HG03520 (cell line): ENCODE measurements at regions not wholly inside any gene's neighbourhood (a gene's known extent, or its start where the extent isn't known, plus 50 kb on each side); places are given as distances from the start of the nearest gene placed in this dataset.
A peak's percentile ranks its signal among the peaks of the same experiment; 100 is the strongest.

Experiments
- ATAC-seq: cut with Tn5 transposase; IDR thresholded peaks from one replicate; pipeline ENCODE4 v1.9.1; 2021; ENCODE audit warnings: mild to moderate bottlenecking, moderate library complexity; ENCODE audit not compliant: unreplicated experiment

DNA sequence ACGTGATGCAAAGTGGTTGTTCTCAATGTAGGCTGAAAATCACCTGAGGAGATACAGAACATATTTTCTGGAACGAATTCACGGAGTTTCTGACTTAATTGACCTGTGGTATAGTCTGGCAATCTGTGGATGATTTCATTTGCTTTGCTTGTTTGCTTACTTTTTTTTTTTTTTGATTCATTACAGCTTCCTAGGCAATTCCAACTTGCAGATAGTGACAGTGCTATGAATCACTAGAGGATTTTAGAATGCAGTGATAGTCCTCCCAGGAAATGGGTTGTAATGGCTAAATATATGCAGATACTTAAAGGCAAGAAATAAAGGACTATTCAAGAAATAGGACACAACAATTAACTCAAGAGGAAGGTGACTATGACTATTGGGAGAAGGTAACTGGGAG, 1378.1 kb upstream of the PRMT6 start:
- no peak for ATAC-seq

DNA sequence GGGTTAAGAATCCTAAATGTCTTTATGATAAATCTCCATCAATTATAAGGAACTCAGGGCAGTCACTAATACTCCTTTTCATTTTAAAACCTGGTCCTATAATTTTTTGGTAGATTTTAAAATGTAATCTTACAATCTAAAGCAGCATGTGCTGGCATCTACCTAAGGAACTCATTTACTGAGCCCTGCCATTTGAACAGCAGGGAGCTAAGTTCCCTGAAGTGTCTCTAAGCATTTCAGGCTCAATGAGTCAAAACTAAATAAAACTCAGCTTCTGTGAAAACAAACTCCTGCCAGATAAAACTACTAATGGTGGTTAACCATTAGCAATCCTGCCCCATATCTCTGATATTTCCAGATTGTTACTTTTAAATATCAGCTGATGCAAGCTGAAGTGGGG, 1371.8 kb upstream of the PRMT6 start:
- ATAC-seq = no peak

DNA sequence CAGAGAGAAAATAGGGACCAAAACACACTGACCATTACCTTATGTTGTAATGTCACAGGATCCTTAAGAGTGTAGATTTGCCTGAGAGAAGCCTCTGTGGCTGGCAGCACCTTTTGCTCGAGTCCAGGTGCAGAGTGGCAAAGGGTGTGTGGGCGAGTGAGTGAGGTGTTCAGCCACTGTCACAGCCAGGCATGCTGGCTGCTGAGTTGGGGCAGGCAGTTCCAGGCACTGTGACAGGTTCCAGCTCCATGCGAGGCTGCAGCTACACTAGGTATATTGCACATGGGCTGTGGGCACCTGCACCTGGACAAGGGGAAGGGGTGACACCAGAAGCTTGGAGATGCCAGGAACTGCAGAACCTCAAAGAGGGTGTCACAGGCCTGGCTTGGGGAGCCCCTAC, 1370.4 kb upstream of the PRMT6 start:
- ATAC-seq = no peak

DNA sequence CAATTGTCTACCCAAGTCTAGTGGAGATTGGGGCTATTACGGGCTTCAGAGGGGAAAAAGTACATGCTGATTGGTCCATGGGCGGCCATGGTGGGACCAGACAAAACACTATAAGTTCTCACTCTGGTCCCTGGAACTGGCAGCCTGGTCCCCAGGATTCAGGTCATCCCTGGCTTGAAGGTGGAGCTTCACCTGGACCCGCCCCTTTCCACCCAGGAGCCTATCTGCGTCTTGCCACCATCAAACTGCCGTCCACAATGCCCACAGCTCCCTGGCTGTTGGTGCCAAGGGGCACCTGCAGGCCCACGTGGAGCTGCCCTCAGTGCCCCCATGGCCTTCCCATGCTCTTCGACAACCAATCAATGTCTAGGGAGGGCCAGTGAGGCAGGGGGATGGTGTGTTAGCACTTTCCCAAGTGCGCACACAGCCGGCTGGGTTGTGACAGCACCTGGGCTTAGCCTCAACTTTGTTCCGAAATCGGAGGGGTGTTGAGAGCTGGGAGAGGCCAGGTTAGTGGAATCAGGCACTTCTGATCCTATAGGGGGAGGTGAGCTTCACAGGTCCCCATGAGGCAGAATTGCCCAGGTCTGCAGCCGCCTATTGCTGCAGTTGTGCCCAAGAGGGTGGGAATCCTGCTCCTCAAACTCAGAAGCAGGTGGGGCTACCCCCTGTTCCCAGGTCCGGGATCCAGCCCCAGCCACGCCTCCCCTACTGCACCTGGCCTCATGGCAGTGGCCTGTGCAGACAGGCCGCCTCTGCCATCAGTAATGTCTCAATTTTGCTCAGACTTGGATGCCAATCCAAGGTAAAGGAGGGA, 1369.4 kb upstream of the PRMT6 start:
- no peak for ATAC-seq

DNA sequence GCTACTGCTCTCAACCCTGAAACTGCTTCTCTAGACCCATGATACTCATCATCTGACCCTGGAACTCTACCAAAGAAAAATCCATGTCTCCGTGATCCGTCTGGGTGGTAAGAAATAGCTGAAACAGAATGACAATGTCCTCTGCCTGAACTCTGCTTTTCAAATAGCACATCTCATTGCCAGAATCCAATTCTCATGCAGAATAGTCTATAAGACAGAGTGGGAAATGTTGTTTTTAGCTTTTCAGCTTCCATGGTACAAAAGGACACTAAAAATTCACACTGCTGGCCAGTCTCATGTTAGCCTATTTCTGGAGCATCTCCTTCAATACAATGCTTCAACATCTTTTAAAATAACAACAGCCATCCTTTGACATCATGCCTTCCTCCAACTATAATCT, 1355.8 kb upstream of the PRMT6 start:
- ATAC-seq = no peak

DNA sequence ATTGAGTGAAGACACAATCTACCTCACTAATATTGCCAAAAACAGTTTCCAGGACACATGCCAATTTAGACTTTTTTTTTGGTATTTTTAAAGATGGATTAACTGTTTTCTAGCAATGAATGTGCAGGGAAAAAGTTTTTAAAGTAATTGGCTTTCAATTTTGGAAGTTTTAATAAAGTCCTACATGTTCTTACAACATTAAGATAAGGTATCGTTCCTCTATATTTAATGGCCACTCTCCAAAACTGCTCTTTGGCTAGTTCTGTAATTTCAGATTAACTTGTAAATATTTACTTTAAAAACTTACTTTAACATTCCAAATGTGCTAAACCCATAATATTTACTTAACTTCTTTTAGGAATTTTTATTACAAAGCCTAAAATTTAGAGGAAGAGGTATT, 1332.2 kb upstream of the PRMT6 start:
- ATAC-seq = no peak

DNA sequence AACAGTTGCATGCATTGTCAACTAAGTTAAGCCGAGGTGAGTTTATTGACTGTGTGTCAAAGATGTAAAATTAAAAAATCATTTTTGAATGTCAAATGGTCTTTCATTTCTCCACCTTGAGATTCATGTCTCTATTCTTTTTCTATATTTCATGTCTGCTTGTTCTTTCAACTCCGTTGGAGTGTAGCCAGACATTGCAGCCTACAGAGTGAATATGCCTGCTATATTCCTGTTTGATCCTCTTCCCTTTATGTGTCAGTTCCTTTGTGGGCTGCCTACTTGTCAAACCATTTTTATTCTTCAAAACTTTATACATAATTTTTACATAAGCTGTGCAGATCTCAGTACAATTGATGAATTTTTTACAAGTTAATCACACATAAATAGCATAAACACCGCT, 1325.8 kb upstream of the PRMT6 start:
- ATAC-seq = no peak

DNA sequence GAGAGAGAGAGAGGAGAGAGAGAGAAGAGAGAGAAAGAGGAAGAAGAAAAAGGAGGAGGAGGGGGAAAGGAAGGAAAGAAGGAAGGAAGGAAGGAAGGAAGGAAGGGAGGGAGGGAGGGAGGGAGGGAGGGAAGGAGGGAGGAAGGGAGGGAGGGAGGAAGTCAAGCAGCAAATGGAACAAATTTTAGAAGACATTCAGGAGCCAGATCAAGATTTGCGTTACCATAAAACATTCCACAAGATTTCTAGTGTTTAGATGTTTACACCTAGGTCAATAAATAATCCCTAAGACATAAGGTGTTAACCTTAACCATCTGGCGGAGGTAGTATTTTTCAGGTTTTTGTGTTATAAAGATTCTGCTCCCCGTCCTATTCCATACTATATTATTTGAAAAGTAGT, 1320.1 kb upstream of the PRMT6 start:
- no peak for ATAC-seq

DNA sequence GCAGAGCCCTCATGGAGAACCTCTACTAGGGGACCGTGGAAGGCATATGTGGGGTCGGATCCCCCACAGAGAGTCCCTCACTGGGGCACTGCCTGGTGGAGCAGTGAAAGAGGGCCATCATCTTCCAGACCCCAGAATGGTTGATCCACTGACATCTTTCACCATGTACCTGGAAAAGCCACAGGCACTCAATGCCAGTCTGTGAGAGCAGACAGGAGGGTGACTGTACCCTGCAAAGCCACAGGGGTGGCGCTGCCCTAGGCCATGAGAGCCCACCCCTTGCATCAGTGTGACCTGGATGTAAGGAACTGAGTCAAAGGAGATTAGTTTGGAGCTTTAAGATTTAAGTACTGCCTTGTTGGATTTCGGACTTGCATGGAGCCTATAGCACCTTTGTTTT, 1276.7 kb upstream of the PRMT6 start:
- no peak for ATAC-seq

DNA sequence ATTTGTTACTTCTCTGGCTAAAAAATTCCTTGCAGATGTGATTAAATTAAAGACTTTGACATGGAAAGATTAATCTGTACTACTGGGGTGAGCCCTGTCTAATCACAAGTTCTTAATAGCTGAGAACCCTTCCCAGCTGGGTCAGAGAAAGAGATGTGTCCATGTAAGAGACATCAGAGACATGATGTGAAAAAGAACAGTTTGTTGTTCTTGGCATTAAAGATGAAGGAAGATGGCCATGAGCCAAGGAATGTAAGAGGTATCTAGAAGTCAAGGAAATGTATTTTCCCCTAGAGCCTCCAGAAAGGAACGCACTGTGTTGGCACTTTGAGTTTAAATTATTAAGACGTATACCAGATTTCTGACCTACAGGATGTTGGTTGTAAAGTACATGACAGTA, 1271.5 kb upstream of the PRMT6 start:
- no peak for ATAC-seq

DNA sequence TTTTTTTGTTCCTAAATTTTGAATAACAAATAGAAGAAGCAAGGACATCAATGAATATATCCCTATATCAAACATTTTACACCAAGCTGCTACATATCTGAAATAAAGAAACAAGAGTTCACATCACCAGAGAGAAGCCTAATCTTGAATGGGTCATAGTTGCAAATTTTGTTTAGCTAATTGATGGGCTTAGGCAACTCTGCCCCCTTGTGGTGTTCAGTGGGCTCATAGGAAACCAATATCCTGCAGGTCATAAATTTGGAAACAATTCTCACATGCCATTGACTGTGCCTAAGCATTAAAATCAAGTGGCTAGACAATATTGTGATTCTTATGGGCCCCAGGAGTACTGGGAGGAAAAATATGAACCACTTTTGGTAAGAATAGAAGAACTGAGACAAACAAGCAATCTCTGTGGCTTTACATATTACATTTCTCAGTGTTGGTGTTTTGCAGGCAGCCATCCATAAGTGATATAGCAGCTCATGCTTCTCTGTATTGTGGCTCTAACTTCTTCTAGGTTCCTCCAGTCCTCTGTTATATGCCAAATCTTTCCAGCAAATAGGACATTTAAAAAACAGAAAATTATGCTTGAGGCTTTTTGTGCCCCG, 1262.8 kb upstream of the PRMT6 start:
- no peak for ATAC-seq

DNA sequence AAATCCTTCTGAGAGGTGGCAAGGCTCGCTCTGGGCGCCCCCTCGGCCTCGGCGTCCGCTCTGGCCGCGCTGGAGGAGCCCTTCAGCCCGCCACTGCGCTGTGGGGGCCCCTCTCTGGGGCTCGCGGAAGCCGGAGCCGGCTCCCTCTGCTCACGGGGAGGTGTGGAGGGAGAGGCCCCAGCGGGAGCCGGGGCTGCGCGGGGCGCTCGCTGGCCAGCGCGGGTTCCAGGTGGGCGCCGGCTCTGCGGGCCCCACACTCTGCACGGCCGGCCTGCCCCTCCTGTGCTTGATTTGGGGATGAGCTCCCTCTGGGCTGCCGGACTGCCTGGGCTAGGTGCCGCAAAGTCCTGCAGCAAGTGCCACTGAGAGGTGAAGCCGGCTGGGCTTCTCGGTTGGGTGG, 1260.7 kb upstream of the PRMT6 start:
- no peak for ATAC-seq

DNA sequence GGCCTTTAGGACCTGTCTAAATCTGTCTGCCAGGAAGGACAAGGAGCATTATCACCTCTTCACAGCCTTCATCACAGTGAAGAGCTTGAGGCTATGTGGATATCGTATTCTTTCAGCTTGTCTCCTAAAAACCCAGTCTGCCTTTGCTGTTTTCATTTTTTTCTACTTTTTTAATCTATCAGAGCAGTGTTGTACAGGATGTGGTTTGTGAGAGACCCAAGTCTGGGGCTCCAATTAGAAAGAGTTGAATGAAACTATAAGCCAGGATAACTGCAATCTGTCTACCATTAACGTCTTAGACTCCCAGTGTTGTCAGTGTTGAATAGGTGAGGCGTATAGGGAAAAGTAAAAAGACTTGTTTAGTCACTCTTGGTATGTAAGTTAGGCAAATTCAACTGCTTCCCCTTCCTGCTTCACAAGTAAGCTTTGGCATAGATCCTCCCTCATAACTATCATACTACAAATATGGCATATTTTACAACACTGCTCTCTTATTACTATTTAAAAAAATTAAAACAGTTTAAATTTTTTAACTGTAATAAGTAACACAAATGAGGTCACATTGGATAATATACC, 1225.8 kb upstream of the PRMT6 start:
- ATAC-seq = no peak

DNA sequence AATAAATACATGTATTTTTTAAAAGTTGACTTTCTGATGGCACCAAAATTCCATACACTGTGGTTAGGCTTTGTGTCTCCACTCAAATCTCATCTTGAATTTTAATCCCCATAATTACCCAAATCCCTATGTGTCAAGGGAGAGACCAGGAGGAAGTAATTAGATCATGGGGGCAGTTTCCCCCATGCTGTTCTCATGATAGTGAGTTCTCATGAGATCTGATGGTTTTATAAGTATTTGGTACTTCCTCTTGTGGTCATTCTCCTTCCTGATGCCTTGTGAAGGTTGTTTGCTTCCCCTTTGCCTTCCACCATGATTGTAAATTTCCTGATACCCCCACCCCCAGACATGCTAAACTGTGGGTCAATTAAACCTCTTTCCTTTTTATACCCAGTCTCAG, 1218.4 kb upstream of the PRMT6 start:
- no peak for ATAC-seq

DNA sequence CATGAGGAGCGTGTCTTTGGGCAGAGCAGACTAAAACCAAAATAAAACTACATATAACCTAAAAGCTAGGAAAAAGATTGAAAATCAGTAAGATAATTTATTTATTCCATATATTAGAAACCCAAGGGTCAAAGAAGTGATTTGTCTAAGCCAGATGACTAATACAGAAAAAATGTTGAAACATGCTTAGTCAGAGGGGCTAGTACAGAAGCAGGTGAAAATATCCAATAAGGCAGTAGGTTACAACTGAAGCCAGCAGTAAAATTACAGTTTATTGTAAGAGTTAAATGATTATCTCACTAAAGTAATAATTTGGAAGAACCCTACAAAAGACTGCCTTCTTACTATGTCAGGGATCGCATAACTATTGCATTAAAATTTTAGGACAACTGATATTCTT, 1190.9 kb upstream of the PRMT6 start:
- ATAC-seq = no peak

DNA sequence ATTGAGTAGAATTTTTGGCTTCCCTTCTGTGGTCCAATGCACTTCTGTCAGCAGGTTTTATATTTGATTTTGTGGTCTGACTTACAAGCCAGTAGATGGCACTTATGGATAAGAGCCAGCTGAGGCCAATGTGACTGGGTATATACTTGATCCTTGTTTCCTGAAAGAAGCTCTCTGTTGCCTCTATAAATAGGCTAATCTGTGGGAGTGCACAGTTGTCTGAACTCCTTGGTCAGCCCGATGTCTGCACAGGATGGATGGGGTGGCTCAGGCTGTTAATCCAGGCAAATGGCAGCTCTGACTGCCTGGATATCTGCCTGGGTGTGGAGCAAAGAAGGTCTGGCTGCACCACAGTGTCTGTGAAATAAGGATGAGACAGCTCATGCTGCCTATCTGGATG, 1183.7 kb upstream of the PRMT6 start:
- no peak for ATAC-seq

DNA sequence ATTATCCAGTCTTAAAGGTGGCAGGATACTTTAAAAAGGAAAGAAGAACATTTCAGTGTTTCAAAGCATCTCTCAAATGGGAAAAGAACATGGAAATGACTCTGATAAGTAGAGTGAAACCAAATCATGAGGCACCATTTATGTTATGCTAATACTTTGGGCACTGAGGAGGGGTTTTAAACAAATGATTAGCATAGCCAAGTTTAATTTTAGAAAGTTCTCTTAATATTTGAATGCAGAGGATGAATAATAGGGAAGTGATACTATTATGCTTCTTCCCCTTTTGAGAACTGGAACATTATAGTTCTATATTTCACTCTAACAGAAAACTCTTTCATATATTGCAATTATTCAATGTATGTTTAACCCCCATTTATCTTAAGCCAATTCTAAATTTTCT, 1181.9 kb upstream of the PRMT6 start:
- ATAC-seq = peak; percentile 81

DNA sequence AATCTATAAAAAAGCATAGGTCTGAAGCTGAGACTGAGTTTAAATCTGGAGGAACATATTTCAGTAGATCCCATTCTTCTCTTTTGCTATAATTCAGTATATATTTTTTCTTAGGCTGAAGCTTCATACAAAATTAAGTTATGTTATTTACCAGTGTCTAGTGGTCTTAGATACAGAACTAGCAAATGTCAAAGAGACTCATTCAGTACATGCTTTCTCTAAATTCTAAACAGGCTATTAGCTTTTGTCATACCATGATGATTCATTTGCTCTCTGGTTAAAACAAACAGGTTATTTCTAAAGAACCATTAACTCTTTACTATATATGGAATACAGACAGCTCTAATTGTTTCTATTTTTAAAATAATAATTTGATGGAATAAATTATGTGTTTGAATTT, 1170.2 kb upstream of the PRMT6 start:
- ATAC-seq = no peak

DNA sequence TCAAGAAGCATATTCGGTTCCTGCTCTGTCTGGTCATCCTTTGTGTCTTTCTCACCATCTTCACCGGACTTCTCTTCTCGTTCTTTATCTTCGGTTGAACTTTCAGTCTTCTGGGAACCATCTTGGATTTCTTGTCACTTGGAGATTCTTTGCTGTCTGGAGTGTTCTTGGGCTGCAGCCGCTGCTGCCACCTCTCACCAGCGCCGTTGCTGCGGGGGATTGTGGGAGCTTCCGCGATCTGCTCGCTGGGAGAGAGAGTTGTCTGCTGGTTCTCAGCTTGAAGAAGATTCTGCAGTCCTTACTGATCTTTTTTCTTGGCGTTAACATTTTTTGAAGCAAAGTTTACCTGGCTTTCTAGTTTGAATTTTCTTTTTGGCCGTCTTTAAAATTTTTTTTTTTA, 1165.2 kb upstream of the PRMT6 start:
- no peak for ATAC-seq

DNA sequence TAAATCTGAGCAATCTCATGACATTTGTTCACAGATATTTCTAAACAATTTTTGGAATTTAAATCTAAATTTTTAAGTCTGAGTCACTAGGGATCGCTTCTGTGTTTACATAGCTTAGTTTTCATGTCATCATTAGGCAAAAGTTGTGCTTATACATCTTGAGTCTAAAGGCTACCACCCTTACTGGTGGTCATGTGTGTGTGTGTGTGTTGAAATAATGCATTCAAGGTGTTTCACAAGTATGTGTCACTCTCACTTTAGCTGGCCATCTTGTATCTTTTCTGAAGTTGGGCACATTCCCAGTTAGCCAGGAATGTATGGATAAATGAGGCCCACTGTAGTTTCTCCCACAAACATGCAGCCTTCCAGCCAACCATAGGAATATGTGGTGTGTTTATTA, 1162.5 kb upstream of the PRMT6 start:
- ATAC-seq = no peak

DNA sequence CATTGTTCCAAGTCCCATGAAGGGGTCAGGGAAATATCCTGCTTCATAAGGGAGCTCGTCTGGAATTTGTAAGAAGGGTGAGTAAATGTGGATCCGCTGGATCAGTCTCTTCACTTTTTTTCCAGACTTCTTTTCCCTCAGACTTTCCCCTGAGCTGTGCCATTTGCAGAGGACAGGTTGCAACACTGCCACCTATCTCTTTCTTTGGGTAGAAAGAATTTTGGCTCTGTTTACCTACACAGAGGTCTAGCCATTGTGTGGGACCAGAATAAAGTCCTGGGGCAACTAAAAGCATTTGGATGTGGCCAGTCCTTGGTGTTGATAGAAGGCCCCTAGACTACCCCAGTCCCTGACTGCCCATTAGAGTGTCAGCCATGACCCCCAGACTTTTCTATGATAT, 1146.7 kb upstream of the PRMT6 start:
- no peak for ATAC-seq

DNA sequence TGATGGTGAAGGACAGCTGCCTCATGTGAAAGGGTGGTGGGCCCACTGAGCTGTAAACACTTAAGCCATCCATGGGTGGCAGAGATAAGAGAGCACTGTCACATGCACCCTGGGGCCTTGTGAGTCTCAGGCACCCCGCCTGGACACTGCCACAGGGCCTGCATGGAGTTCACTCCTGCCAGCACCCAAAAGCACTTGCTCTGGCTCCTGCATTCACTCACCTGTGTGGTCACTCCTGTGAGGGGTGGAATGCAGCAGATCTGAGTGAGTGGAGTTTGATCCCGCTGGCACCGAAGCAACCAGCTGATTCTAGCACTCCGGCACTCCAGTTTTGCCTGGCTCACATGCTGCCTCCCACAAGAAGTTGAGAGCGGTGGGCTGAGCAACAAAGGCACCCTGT, 1142.1 kb upstream of the PRMT6 start:
- no peak for ATAC-seq

DNA sequence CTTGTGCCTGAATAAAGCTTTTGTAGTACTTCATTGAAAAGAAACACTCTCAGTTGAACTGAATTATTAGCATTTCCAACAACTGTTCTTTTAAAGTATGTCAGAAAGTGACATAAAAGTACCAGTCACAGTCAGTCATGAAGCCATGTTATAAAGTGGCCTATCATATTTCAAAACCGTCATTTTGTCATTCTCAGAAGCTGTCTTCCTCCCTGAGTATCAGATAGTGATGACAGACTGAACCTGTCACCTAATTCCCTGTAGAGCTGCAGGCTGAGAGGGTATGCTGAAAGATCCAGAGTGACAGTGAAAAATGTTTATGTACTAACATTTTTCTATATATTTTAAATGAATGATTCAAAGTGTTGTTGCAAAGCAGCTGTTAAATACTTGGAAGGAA, 1121.7 kb upstream of the PRMT6 start:
- ATAC-seq = no peak
